Adrenal gland (tissue), 5 donors: ENCODE measurements at regions not wholly inside any gene's neighbourhood (a gene's known extent, or its start where the extent isn't known, plus 50 kb on each side); places are given as distances from the start of the nearest gene placed in this dataset.

ENCODE experiments used
- CTCF ChIP-seq, 6 experiments: fragments of 450-650 bp in 4 of 6; fragments of 200-600 bp in 2 of 6; sonication (generic) in 1 of 6; IDR thresholded peaks; 1 replicate in 5 of 6; 2 replicates in 1 of 6; pipeline versions ENCODE4 v1.5.1 to v1.8.0; 2016 to 2021; ENCODE audit warnings: antibody characterized with exemption in 6 of 6, mild to moderate bottlenecking in 2 of 6, moderate library complexity in 1 of 6
- POLR2A ChIP-seq, 2 donors: fragments of 450-650 bp; IDR thresholded peaks; one replicate each; pipeline ENCODE4 v1.6.1; 2017; ENCODE audit warnings: antibody characterized with exemption in 2 of 2, mild to moderate bottlenecking in 2 of 2, moderate library complexity in 1 of 2
- donor health status: DM: no; HTN: no; CAD: no.

- TF ChIP-seq CTCF (IDR thresholded peaks at IDR 0.05) (no peak), POLR2A (IDR thresholded peaks at IDR 0.05) (no peak)
Observed at GRCh38 chr3:152559246-152559645, 275.7 kb upstream of the P2RY1 start.
